Upper lobe of left lung (tissue), 4 donors: ENCODE measurements at regions not wholly inside any gene's neighbourhood (a gene's known extent, or its start where the extent isn't known, plus 50 kb on each side); places are given as distances from the start of the nearest gene placed in this dataset.

Experiments
- EP300 ChIP-seq, 4 donors: sonication (generic); formaldehyde crosslinking; IDR thresholded peaks; one replicate each; pipeline ENCODE4 v1.5.1; 2017; ENCODE audit warnings: antibody characterized with exemption in 4 of 4, control low read depth in 2 of 4
- POLR2A ChIP-seq, 4 donors: fragments of 450-650 bp; IDR thresholded peaks; one replicate each; pipeline ENCODE4 v1.5.1; 2016 to 2017; ENCODE audit warnings: antibody characterized with exemption in 4 of 4, mild to moderate bottlenecking in 2 of 4
- TF ChIP-seq, protein P1 (sequence below), 6 experiments: fragments of 450-650 bp in 4 of 6; fragments of 200-600 bp in 2 of 6; sonication (generic) in 2 of 6; IDR thresholded peaks; one replicate each; pipeline ENCODE4 v1.5.1; 2016 to 2019; ENCODE audit warnings: antibody characterized with exemption in 6 of 6

- TF ChIP-seq, protein P1, sequence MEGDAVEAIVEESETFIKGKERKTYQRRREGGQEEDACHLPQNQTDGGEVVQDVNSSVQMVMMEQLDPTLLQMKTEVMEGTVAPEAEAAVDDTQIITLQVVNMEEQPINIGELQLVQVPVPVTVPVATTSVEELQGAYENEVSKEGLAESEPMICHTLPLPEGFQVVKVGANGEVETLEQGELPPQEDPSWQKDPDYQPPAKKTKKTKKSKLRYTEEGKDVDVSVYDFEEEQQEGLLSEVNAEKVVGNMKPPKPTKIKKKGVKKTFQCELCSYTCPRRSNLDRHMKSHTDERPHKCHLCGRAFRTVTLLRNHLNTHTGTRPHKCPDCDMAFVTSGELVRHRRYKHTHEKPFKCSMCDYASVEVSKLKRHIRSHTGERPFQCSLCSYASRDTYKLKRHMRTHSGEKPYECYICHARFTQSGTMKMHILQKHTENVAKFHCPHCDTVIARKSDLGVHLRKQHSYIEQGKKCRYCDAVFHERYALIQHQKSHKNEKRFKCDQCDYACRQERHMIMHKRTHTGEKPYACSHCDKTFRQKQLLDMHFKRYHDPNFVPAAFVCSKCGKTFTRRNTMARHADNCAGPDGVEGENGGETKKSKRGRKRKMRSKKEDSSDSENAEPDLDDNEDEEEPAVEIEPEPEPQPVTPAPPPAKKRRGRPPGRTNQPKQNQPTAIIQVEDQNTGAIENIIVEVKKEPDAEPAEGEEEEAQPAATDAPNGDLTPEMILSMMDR (IDR thresholded peaks at IDR 0.05) = no peak
- TF ChIP-seq EP300 (IDR thresholded peaks at IDR 0.05) = no peak
- TF ChIP-seq POLR2A (IDR thresholded peaks at IDR 0.05) = no peak
Measured at GRCh38 chr22:48993655-48994054, 834.0 kb downstream of the BRD1 start.
